ENCODE measurements at regions not wholly inside any gene's neighbourhood (a gene's known extent, or its start where the extent isn't known, plus 50 kb on each side); places are given as distances from the start of the nearest gene placed in this dataset.
"Not testable (repeated sequence)": the region's sequence is repeated elsewhere in the genome, so short reads cannot be mapped to it uniquely, and the experiment has no call there.

DNA sequence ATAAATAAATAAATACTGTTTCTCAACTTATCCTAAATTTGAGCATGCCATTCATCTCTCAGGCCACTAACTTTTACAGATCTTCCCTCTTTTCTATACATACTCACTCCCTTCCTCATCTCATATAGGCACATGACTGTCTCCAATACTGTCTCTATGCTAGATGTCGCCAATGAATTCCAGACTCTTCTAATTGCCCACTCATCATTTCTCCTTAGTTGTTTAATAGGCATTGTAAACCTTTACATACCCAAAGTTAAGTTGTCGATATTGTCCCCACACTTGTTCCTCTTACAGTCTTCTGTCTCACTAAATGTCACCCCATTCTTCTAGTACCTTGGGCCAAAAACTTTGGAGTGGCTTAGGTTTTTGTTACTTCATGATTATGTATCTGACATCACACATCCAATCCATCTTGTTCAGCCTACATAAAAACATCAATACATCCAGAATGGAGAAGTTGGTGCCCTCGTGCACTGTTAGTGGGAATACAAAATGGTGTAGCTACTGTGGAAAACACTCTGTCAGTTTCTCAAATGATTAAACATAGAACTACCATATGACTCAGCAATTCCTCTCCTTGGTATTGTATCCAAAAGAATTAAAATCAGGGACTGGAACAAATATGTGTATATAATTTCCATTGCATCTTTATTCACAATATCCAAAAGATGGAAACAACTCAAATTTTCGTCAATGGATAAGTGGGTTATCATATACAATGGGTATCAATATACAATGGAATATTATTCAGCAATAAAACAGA is 935.1 kb downstream of the SLC4A3 start:
- DNase-seq (ENCODE audit: low read depth in 4 of 4, low spot score in 3 of 4): no peak

DNA sequence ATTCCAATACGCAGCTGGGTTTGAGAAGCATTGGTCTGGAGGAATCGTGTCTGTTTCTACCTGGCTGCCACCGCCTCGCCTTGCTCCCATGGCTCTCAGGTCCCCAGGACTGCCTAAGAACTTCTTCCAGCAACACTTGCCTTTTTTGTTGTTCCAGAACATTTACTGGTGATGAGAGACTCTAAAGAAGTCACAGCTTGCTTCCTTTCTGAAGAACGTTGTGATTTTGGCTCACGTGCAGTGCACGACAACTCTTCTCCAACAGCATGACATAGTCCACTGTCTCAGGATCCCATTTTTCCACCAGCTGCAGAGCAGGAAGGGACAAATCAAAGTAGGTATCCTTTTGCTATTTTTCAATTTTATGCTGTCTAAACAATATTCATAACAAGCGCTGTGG is 940.9 kb downstream of the SLC4A3 start:
- DNase-seq (ENCODE audit: low read depth in 4 of 4, low spot score in 3 of 4): no peak

DNA sequence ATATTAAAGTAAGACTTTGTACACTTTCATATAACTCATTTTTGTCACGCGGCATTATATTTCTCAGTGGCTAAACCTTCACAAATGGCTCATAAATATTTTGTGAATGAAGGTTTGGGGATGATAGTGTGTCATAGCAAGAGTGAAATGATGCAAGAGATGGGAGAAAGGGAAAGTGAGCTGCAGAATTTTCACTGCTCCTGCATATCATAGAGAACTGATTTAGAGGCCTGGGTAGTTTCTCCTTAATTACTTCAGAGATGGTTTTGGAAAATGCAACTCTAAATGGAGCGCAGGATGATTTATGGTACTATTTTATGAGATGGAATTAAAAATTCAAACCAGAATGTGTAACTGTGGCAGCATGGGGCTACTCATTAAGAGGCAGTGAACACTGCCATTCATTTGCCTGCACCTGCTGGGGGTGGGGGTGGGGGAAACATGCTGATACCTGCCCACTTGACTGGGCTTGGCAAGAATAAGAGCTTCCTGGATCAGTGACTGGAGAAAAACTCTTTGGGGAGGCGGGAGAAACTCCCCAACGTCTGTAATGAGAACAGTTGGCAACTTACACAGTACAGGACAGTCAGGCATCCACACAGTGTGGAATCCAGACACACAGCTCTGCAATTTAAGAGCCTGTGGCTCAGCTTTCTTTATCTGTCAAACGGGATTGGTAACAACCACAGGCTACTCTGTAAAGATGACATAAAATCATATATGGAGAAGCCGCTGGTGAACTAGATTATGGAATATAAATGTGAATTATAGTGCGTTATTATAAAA is 941.9 kb downstream of the SLC4A3 start:
- DNase-seq (ENCODE audit: low read depth in 4 of 4, low spot score in 3 of 4): no peak

DNA sequence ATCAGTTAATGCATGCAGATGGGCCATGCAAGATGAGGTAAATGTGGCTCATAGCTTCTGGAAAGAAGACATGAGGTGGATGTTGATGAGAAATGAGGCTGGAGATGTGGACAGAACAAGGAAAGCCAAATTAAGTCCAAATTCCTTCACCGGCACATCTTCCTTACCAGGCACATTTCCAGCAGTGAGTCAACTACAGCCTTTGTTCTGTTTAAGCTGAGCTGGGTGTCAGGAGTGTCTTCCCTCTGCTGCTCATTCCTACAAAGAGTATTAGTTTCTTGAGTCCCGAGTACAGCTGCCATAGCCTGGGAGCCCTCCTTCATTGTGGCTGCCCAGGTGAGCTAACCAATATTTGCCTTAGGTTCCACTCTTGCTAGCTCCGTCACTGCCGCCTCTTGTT is 945.0 kb downstream of the SLC4A3 start:
- no peak for DNase-seq (ENCODE audit: low read depth in 4 of 4, low spot score in 3 of 4)

DNA sequence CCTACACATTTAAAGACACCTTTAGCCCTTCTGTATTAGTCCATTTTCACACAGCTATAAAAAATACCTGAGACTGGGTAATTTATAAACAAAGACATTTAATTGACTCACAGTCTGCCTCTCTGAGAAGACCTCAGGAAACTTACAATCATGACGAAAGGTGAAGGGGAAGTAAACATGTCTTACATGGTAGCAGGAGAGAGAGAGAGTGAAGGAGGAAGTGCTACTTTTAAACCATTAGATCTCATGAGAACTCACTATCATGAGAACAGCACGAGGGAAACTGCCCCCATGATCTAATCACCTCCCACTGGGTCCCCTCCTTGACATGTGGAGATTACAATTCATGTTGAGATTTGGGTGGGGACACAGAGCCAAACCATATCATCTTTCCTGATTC is 946.6 kb downstream of the SLC4A3 start:
- no peak for DNase-seq (ENCODE audit: low read depth in 4 of 4, low spot score in 3 of 4)

DNA sequence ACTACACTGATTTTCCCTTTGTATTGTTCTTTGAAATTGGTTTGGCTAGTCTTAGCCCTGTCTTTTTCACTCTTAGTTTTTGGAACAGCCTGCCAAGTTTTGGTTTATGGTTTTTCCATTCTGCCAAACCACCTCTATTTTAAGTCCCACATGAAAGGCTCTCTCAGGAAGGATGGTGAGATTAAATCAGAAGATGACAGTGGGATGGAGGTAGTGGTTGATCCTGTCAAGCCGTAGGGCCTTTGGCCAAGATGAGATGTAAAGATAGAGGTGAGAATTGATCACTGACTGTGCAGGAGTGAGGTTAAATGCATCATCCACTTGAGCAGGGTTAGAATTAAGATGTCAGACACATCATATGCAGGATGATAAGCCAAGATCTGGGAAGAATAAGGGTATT is 948.5 kb downstream of the SLC4A3 start:
- DNase-seq (ENCODE audit: low read depth in 4 of 4, low spot score in 3 of 4): no peak

DNA sequence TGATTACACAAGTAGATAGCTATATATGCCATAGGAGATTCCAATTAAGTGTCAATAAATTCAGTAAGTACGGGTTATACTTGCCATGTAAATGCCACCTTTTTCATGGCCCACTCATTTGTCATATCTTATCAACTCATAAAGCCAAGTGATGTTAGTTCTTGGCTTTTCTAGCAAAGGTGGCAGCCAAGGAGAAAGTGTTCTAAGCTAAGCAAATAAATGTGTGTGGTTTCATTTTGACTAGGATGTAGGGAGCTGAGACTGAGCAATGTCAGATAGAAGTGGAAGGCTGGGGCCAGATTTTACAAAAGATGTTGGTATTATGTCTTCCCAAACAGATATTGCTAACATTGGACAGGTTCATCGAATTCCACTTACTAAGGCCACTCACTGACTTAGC is 952.0 kb downstream of the SLC4A3 start:
- DNase-seq (ENCODE audit: low read depth in 4 of 4, low spot score in 3 of 4): no peak

DNA sequence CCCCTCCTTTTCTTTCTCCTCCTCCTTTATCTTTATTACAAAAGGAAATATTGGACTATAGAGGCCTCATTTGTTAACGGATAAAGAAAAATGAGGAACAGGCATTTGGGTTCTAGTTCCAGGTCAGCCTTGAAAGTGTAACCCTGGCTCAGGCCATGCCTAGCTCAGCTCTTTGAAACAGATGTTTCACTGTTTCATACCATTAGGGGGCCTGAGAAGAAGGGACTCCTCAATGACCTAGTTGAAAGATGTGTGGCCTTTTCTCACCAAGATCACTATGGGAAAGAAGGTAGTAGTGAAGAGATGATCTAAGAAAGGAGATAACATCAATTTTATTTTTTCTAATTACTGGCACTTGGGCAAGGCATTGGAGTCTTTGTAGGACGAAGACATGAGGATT is 952.7 kb downstream of the SLC4A3 start:
- no peak for DNase-seq (ENCODE audit: low read depth in 4 of 4, low spot score in 3 of 4)

DNA sequence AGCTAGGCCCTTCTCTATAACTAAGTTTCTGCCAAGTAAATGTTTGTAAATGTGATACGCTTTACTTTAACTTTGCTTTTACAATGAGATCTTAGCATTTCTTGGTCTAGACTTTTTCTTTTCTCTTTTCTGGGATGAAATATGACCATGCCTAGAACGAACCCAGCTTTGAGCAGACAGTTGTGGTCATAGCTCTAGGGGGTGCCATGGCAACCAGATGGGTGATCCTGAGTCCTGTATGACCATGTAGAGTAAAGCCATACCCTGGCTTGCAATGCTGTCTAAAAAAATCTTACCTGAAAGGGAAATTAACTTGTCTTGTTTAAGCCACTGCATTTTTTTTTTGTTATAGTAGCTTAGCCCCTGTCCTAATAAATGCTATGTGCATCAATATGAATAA is 956.3 kb downstream of the SLC4A3 start:
- no peak for DNase-seq (ENCODE audit: low read depth in 4 of 4, low spot score in 3 of 4)

DNA sequence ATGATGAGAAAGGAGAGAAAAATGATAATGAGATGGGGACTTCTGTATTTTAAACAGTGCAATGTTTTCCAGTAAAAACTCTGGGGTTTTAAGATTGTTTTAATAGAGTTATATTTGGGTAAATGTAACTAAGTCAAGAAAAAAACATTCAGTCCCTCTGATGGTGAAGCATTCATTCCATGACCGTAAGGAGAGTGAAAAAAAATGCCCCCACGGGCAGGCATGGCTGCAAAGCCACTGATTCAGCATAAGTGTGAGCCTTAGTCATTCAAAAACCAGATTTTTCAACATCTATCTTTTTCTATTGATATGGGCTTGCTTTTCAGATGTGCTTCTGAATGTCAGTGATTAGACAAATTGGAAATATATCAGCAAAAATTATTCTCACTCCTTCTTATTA is 957.8 kb downstream of the SLC4A3 start:
- DNase-seq (ENCODE audit: low read depth in 4 of 4, low spot score in 3 of 4): no peak

DNA sequence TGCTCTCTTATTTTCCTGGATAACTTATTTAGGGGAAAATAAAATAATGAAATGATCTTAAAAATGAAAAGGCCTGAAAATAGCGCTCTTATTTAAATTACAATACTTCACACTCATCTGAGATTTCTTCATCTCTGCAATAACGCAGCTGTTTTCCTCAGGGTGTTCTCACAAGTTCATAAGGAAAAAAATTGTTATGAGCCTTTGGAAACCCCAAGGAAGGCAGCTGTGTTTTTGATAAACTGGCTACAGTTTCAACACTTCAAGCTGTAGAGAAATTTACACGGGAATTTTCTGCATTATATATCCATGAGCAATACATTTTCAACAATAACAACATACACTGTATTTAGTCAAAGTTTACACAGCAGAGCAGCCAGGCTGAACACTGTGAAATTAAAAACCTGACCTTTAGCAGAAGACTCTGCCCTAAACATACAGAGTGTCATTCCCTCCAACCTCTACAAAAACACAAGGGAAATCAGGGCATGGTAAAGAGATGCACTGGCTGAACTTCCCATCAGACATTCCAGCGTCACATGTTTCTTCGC is 959.6 kb downstream of the SLC4A3 start:
- no peak for DNase-seq (ENCODE audit: low read depth in 4 of 4, low spot score in 3 of 4)

DNA sequence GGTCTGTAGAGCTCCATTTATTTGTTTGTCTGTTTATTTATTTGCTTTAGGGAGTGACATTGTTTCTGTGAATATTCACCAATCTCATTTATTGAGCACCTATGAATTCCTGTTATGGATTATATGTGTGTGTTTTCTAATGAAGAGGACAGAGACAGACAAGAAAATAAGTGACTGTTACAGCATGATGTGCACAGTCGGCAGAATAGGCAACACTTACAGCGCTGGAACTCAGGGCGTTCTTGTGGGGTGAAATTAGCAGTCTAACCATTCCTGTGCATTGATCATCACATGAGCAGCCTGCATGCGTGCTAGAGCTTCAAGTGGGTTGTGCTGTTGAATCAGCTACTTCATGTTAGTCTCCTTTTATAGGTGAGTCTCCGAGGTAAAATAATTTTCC is 960.7 kb downstream of the SLC4A3 start:
- no peak for DNase-seq (ENCODE audit: low read depth in 4 of 4, low spot score in 3 of 4)

DNA sequence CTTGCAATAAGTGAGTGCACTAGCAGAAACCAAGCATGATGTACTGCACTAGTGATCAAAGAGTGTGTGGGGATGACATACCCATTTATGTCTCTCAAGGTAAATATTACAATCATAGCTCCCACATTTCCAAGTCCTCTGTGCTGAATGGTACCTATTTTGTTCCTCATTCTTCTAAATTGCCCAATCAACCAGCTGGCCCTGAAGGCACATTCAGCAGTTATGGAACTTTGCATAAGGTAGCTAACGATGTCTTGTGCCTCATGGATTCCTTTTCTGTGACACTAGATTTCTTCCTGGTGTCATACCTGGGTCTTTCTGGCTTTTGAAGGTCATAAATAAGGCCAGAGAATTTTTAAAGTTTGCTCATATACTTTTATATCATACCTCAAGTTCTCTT is 963.0 kb downstream of the SLC4A3 start:
- DNase-seq (ENCODE audit: low read depth in 4 of 4, low spot score in 3 of 4): no peak

DNA sequence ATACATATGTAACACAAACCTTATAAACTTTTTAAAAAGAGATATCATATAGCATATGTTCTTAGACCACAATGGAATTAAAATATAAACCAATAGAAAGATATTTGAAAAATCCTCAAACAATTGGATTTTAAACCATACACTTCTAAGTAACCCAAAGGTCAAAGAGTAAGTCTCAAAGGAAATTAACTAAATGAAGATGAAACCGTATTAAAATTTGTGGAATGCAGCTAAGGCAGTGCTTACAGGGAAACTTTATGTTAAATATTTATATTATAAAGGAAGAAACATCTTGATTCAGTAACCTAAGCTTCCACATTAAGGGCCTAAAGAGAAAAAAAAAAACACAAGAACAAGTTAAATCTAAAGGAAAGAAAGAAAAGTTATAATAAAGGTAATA is 966.1 kb downstream of the SLC4A3 start:
- DNase-seq (ENCODE audit: low read depth in 4 of 4, low spot score in 3 of 4): no peak

DNA sequence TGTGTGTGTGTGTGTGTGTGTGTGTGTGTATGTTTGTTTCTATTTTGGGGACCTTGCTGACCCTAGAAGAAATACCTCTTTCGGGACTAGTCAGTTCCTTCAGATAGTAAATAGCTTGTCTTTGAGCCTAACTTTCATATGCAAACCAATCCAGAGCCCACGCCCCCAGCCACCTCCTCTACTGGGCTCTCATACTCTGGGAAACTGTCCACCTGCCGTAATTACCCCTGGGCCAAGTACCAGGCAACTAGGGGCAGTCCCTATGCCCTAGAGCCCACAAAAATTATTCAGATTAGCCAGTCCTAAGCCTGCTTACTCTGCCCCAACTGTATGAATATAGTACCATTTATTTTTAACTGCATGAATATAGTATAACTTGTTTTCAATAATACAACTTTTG is 970.4 kb downstream of the EPHA4 start:
- no peak for DNase-seq (ENCODE audit: low read depth in 4 of 4, low spot score in 3 of 4)

DNA sequence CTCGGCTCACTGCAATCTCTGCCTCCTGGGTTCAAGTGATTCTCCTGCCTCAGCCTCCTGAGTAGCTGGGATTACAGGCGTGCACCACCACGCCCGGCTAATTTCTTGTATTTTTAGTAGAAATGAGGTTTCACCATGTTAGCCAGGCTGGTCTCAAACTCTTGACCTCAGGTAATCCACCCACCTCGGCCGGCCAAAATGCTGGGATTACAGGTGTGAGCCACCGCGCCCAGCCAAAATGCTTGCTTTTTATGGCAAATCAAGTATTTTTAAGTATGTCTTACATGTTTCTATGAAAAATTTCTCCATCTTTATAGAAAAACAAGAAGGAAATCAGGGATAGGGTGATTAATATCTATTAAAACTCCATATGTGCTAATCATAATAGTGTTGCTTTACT is 959.1 kb downstream of the EPHA4 start:
- DNase-seq (ENCODE audit: low read depth in 4 of 4, low spot score in 3 of 4): not testable (repeated sequence)

DNA sequence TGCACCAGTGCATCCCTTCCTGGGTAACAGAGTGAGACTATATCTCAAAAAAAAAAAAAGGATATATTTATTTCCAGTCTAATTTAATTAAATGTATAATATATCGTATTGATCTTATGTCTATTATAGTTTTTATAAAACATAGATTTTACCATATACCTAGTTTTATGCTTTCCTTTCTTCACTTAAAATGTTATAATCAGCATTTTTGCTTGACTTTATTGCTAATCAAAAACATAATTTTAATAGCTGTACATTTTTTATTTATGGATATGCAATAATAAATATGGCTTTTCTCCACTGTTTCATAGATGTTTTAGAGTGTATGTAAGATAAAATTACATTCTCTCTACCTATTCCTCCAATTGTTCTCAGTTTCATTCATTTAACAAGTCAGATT is 958.0 kb downstream of the EPHA4 start:
- no peak for DNase-seq (ENCODE audit: low read depth in 4 of 4, low spot score in 3 of 4)

DNA sequence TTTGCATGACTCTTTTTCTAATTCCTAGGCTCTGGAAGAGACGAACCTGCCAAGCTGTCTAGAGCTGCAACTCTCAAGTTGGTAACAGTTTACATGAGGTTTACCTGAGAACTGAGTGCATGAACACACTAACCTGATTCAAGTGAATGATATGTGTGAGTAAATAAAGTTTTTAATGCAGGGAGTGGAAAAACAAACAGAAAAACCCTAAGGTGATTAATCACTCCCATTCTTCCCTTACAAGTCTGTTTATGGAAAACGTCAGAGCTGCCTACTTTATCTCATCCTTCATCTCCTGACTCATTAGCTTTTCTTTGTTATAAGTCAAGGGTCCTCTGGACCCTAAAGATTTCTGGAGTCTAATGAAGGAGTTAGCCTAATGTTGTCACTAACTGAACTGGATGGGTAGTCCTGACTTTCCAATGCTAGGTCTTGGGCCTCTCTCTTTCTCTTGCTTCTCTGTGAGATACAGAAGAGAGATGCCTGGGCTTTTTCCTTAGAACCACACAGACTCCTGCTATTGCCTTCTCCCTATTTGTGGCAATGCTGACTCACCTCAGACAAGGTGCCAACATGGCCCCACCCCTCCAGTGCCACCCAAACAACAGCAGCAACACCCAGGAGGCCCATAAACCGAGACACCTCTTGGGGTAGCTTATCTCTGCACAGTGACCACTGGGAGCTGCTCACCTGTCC is 952.4 kb downstream of the EPHA4 start:
- DNase-seq (ENCODE audit: low read depth in 4 of 4, low spot score in 3 of 4): no peak

DNA sequence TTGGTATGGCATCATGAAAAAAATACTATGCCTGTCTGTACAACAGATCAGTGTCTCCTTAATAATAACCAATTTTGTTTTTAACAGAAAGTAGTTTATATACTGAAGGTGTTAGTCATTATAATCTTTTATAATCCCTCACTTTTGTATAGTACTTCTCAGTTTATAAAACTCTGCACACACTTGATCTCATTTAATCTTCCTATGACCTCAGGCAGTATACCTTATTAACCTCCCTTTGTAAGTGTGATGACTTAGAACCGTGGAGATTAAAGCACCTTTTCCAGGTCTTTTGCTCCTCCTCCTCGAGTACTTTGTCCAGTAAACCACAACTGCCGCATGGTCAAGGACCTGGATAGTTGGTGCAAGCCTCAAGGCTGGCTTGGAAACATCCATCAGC is 945.5 kb downstream of the EPHA4 start:
- DNase-seq (ENCODE audit: low read depth in 4 of 4, low spot score in 3 of 4): no peak

DNA sequence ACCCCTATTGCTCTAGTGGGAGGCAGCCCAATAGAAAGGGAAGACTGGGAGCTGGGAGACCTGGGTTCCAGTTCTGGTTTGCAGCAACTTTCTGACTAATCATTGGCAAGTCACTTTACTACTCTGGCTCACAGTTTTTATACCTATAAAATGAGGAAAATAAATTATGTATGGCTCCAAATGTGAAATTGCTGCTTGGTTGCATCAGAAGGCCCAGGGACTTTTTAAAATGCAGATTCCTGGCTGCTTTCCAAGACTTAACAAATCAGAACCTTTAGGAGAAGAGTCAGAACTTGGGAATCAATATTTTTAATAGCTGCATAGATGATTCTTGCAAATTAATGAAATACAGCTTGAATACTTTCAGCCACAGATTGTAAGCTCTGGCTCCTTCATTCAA is 943.9 kb downstream of the EPHA4 start:
- no peak for DNase-seq (ENCODE audit: low read depth in 4 of 4, low spot score in 3 of 4)

DNA sequence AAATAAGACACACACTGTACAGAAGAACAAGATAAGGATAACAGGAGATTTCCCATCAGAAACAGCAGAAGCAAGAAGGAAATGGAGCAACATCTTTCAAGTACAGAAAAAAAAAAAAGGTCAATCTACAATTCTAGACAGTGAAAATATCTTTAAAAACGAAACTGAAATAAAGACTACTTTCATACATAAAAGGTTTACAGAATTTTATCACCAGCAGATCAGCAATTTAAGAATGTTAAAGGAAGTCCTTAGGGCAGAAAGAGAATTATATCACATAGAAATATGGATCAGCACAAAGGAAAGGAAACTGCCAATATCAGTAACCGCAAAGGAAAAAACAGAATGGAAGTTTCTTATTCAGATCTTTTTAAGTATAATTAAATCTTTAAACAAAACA is 931.0 kb downstream of the EPHA4 start:
- DNase-seq (ENCODE audit: low read depth in 4 of 4, low spot score in 3 of 4): no peak

All from right renal pelvis (tissue), 4 donors.